ENCODE measurements at regions not wholly inside any gene's neighbourhood (a gene's known extent, or its start where the extent isn't known, plus 50 kb on each side); places are given as distances from the start of the nearest gene placed in this dataset.

DNA sequence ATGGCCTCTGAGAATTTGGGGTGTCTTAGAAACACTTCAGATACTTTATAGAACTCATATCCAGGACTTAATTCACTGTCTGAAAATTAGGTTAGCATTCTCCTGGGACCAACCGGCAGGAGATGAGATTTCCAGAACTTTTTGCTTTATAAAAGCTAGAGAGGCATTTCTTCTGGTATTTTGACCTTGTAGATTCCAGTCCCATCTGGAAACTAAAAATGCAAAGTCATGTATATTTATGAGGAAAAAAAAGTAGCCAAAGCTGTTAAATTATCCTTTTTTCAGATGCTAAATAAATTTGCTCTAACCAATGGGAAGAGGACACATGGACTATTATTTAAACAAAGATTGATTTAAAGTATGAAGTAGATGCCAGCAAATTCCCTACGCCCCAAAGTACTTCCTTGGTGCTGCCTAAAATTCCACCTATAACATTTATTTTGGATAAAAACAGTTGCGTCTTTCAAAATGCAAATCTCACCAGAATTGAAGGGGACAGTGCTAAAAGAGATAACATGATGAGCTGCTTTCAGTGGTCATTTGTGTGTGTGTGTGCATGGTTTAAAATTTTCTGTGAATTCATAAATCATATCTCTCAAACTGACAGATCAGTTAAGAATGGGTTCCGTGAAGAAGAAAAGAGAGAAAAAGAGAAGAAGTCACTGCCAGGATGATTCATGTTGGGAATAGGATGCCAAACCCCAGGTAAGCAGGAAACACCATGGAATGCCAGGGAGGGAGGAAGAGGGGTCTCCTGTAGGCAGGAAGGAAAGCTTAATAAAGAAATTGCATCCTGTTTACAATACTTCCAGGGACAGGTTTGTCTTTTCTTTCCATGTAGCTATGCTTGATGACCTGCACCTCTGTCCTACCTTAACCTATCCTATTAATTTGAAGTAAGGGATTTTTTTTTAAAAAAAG is 97.7 kb upstream of the RGS6 start:
- no peak for DNase-seq

DNA sequence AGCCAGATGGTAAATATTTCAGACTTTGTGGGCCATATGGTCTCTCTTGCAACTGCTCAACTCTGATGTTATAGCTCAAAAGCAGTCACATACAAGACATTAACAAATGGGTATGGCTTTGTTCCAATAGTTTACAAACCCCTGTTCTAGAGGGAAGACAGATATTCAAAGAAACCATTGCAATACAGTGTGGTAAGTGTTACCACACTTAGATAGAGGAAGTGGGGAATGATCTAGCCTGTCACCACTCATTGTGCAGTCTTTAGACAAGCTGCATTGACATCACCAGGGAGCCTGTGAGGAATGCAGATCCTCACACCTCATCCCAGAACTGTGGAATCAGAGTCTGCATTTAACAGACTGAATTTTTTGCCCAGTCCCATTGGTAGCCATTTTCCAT is 80.0 kb upstream of the RGS6 start:
- peak; percentile 30 for DNase-seq

DNA sequence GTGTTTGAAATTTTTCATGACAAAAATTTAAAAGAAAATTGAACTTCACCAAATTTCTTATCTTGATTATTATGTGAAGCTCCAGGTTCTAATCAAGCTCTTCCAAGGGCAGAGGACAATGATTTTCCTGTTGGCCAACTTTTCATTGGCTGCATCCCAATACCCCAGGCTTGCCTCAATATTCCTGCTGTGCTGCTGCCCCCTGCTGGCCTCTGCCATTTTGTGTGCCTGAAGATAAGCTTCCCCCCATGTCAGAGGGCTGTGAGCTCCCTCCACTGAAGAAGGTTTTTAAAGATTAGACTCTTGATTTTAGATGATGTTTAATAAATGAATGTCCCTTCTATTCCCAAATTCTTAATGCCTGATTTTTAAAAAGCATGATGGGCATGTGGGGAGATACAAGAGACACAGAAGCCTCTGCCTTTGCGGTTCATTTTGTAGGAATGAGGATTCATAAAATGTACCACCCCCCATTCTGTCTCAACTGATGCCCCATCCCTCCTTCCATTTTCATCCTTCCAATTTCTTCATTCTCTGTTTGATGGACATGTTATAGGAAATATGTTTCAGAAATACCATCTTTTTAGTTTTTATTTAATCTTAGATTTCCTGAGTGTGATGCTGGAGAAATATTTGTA is 76.7 kb upstream of the RGS6 start:
- peak; percentile 67 for DNase-seq

DNA sequence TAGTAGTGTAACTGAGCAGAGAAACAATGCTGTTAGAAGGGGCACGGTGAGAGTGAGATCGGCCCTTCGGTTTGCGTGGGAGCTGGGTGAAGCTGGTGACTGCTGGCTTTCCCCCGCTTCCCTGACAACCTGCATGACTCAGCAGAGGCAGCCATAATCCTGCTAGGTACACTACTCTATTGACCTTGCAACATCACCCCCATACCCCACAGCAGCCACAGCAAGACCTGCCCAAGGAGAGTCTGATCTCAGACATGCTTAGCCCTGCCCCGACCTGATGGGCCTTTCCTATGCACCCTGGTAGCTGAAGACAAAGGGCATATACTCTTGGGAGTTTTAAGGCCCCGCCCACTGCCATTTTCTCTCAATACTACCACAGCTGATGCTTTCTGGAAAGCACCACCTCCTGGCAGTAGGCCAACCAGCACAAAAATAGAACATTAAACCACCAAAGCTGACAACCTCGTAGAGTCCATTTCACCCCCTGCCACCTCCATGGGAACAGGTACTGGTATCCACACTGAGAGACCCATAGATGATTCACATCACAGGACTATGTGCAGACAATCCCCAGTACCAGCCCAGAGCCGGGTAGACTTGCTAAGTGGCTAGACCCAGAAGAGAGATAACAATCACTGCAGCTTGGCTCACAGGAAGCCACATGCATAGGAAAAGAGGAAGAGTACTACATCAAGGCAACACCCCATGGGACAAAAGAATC is 75.9 kb upstream of the RGS6 start:
- no peak for DNase-seq

DNA sequence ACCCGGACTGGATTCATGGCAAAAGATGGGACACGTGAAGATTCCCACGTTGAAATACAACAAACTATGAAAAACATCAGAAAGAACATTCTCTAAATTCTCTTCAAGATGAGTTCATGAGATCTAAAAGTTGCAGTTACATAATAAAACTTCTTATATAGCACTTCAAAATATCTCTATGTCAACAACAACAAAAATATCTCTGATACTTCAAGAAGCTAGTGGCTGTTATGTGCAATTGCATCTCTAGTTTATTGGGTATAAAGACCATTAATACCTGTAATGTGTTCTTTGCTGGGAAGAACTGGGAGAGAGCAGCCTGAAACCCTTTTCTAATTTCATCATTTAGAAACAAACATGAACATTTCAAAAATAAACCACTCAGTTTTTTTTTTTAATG is 69.2 kb upstream of the RGS6 start:
- DNase-seq = no peak

DNA sequence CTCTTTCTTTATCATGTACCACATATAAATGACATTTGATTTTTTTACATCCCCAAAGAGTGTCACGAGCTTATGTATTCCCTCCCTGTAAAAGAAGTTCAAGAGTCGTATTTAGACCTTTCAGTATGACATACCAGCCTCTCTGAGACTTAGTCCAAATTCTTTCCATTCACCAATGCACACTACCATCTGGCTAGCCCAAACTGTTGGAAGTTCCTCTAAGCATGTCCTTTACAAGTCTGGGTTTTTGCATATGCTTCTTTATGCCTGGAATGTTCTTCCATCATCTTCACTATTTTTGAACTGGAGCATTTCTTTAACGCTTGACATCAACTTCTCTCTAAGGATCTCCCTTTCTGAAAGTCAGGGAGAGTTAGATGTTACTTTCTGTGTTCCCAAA is 68.5 kb upstream of the RGS6 start:
- DNase-seq = no peak

Data from hematopoietic multipotent progenitor cell treated with erythropoietin and hydrocortisone succinate and interleukin-3 and kit ligand, for 8 days (in vitro differentiated cells).